Mucosa of rectum (tissue), 2 donors: ENCODE measurements at regions not wholly inside any gene's neighbourhood (a gene's known extent, or its start where the extent isn't known, plus 50 kb on each side); places are given as distances from the start of the nearest gene placed in this dataset.

Source experiments
- H3K27ac ChIP-seq, 2 donors: one replicate each; pipeline ENCODE4 v1.7.0; 2013; ENCODE audit warnings: inconsistent platforms in 2 of 2, low read depth in 2 of 2, low read length in 2 of 2
- H3K27me3 ChIP-seq, 2 donors: one replicate each; pipeline ENCODE4 v1.7.0; 2013; ENCODE audit warnings: low read length in 2 of 2; ENCODE audit not compliant: control insufficient read depth in 2 of 2, insufficient read depth in 2 of 2
- H3K36me3 ChIP-seq, 2 donors: one replicate each; pipeline ENCODE4 v1.7.0; 2013; ENCODE audit warnings: low read length in 2 of 2; ENCODE audit not compliant: control insufficient read depth in 2 of 2, insufficient read depth in 2 of 2
- H3K4me1 ChIP-seq, 2 donors: one replicate each; pipeline ENCODE4 v1.7.0; 2013; ENCODE audit warnings: low read length in 2 of 2, mild to moderate bottlenecking in 1 of 2; ENCODE audit not compliant: control insufficient read depth in 2 of 2, insufficient read depth in 2 of 2
- H3K4me3 ChIP-seq, 2 donors: one replicate each; pipeline ENCODE4 v1.7.0; 2013; ENCODE audit warnings: low read length in 2 of 2
- H3K9ac ChIP-seq, 2 donors: one replicate each; pipeline ENCODE4 v1.7.0; 2013; ENCODE audit warnings: low read length in 2 of 2, low read depth in 1 of 2, mild to moderate bottlenecking in 1 of 2
- H3K9me3 ChIP-seq, 2 donors: one replicate each; pipeline ENCODE4 v1.7.0; 2013; ENCODE audit warnings: low read length in 2 of 2; ENCODE audit not compliant: control insufficient read depth in 2 of 2
- donor health status: healthy.
- donor health status: Normal muscosa, but diverticular disease.

DNA sequence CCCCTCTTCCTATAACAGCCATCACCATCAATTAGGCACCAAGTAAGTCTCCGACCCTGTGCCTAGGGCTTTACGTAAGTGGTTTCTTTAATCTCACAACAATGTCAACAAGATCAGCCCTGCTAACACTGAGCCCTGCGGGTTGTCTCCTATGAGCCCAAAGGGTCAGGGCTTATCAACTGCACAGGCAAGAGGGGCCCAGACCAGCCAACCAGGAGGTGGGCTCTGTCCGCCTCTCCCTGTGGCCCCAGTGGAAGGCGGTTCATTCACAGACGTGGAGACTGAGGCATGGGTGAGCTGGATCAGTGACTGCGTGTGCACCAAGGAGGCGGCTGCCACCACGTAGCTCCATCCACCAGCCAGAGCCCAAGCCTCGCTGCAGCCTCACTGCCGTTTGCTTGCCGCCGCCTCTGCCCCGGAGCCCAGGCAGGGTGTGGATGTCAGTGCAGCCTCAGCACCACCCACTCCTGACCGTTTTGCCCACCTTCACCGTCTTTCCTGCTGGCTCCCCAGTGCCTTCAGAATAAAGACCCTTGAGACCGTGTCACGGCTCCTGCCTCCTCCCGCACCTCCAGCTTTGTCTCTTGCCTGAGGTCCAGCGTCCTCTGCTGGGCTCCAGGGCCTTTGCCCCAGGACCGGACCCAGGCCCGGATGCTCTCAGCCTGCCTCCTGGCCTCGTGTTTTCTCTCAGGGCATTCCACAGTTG is 78.7 kb downstream of the DLL1 start:
- Histone ChIP-seq H3K27ac (no peak overlapping the region), H3K27me3 (no peaks in the 10 kb centered on the region), H3K9ac (no peak overlapping the region), H3K4me1 (no peaks in the 10 kb centered on the region), H3K36me3 (no peaks in the 10 kb centered on the region), H3K9me3 (no peaks in the 10 kb centered on the region), H3K4me3 (no peak overlapping the region)

DNA sequence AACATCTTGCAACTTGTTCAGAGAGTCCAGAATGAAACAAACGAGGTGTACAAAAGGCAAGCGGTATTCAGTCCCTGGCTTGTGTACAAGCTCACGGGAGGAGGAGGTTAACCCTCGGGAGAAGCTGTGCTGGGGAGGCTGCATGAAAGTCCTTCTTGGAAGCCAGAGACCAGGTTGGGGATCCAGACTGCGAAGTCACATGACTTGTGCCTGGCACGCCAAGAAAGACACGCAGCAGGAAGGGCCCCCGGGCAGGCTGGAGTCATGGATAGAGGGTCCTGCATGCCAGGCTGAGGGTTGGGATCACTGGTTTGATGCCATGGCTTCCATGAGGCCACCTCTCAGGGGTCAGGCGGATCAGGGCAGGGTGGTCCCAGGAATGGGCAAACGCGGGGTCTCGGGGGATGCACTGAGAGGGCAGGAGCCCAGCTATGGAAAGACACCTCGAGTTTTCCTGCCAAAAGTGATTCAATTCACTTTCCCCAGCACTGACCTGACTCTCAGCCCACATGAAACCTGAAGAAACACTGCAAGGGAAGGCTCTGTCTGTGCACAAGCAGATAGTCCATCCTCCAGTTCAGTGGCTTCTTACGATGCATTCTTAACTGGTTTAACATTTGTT is 79.4 kb downstream of the DLL1 start:
- Histone ChIP-seq H3K9me3 (no peaks in the 10 kb centered on the region), H3K27ac (no peak overlapping the region), H3K4me3 (no peak overlapping the region), H3K27me3 (no peaks in the 10 kb centered on the region), H3K36me3 (no peaks in the 10 kb centered on the region), H3K4me1 (no peaks in the 10 kb centered on the region), H3K9ac (no peak overlapping the region)

DNA sequence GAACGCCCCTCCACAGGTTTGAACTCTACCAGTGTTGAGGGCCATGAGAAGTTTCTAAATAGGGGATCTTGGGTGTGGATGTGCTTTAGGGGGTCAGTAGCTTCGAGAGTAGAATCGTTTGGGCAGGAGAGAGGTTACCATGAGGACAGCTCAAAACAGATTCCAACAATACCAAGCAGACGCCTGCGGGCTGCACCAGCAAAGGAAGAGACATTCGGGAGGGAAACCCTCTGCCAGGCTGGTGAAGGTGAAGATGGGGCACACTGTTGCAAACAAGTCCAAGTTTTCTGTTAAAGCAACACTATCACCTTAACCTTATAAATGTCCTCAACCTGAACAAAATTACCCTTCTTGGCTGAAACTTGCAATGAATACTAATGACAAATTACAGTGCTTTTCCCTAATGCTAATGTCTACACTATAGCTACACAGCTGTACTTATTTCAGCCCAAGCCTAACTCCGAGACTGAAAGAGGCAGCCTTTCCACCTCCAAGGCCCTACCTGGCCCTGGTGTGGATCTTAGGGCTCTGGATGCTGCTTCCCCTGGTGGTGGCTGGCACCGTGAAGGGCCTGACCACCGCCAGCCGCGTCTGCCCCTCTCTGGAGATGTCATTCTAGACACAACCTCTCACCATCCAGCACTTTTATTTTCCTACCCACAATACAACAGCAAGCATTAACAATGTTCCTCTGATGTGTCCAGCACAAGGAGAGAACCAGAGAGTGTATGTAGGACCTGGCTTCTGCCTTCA is 80.1 kb downstream of the DLL1 start:
- no peaks in the 10 kb centered on the region for H3K9me3 ChIP-seq

DNA sequence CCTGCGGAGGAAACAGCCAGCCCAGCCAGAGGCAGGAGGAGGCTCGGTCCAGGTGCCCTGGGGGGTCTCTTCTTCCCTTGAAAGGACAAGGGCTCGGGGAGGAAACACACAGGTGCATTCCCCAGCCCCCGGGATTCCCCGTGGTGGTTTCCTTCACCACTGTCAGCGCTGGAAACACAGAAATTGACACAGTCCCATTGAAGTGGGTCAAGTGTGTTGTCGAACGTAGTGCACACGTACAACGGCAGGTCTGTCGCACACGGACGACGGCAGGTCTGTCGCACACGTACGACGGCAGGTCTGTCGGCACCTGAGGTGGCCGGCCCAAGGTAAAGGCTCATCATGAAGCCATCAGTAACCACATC is 80.9 kb downstream of the DLL1 start:
- Histone ChIP-seq H3K36me3 (no peaks in the 10 kb centered on the region), H3K4me3 (no peak overlapping the region), H3K27me3 (no peaks in the 10 kb centered on the region), H3K4me1 (no peaks in the 10 kb centered on the region), H3K9me3 (no peaks in the 10 kb centered on the region), H3K9ac (no peak overlapping the region), H3K27ac (no peak overlapping the region)

More for the DNA sequence above, 80.1 kb downstream of the DLL1 start:
- Histone ChIP-seq H3K9ac (no peak overlapping the region), H3K4me1 (no peaks in the 10 kb centered on the region), H3K4me3 (no peak overlapping the region), H3K27me3 (no peaks in the 10 kb centered on the region), H3K27ac (no peak overlapping the region), H3K36me3 (no peaks in the 10 kb centered on the region)

DNA sequence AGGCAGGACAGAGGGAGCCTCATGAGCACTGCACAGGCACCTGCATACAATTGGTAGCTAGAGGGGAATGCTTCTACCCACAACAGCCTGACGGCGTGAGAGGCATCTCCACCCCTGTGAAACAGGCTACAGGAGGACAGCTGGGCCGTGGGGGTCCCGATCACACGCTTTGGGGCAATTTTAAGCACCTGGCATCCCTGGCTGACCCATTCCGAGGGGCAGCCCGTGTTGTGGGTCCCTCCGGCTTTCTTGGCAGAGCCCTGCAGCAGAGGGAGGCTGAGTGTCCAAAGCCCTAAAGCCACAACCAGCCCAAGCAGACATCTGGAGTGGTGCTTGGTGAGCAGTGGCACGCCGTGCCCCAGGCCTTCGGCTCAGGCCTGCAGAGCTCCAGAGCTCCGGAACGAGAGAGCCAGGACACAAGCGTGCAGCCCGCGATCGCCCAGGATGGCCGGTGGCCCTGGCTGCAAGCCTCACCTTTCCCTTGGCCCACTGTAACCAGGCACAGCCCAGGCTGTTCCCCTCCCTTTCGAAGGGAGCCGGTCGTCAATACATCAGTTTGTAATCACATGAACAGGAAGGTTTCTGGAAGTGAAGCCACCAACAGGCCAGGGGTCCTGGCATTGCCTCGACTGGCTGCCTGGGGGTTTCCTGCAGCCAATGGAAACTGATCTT is 81.4 kb downstream of the DLL1 start:
- Histone ChIP-seq H3K4me3 (no peak overlapping the region), H3K9ac (no peak overlapping the region), H3K9me3 (no peaks in the 10 kb centered on the region), H3K36me3 (no peaks in the 10 kb centered on the region), H3K27ac (no peak overlapping the region), H3K27me3 (no peaks in the 10 kb centered on the region), H3K4me1 (no peaks in the 10 kb centered on the region)

DNA sequence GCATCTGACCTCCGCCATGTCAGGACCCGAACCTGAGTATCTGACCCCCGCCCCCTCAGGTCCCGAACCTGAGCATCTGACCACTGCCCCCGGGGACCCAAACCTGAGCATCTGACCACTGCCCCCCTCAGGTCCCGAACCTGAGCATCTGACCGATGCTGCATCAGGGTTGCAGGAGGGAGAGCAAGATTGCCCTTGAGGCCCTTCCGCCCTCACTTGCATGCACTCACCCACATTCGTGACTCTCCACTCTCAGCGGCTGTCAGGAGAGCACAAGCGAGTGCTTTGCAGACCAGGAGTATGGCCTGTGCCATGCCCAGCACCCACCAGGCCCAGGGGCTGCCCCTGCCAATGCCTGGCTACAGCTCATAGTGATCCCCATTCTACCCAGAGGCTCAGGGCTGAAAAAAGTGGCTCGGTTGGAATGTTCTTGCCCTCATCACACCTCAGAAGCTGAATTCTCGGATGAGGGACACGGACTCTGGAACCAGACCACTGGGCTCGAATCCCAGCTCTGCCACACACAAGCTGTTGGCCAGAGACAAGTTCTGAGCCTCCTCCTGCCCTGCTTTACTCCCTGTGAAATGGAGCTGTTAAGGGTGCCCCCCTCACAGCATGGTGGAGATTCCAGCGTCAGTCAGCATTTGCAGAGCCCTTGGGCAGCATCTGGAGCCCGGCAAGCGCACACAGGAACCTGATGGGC is 82.1 kb downstream of the DLL1 start:
- no peaks in the 10 kb centered on the region for H3K27me3 ChIP-seq
- H3K4me3 ChIP-seq = no peak overlapping the region
- no peaks in the 10 kb centered on the region for H3K36me3 ChIP-seq
- H3K27ac ChIP-seq = no peak overlapping the region
- no peak overlapping the region for H3K9ac ChIP-seq
- H3K4me1 ChIP-seq = no peaks in the 10 kb centered on the region
- H3K9me3 ChIP-seq = no peaks in the 10 kb centered on the region

DNA sequence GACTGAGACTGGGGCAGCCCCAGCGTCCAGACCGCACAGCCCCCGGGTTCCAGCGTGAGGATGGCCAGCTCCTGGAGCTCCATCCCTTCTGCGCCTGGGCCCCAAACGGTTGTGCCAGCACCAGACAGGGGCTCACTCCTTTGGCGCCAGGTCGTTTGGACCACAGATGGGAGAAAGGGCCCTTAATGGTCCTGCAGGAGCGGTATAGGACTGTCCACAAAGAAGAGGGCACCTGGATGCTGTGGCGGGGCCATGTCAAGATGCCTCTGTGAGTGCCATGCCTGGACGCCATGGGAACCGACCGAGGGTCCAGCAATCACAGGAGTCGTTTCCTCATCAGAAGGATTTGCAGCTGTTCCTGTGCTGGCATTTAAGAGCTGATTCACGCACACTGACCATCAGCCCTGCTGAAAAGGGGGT is 82.7 kb downstream of the DLL1 start:
- H3K4me3 ChIP-seq = no peak overlapping the region
- H3K36me3 ChIP-seq = no peaks in the 10 kb centered on the region
- no peaks in the 10 kb centered on the region for H3K4me1 ChIP-seq
- no peak overlapping the region for H3K27ac ChIP-seq
- H3K9me3 ChIP-seq = no peaks in the 10 kb centered on the region
- no peak overlapping the region for H3K9ac ChIP-seq
- H3K27me3 ChIP-seq = no peaks in the 10 kb centered on the region

DNA sequence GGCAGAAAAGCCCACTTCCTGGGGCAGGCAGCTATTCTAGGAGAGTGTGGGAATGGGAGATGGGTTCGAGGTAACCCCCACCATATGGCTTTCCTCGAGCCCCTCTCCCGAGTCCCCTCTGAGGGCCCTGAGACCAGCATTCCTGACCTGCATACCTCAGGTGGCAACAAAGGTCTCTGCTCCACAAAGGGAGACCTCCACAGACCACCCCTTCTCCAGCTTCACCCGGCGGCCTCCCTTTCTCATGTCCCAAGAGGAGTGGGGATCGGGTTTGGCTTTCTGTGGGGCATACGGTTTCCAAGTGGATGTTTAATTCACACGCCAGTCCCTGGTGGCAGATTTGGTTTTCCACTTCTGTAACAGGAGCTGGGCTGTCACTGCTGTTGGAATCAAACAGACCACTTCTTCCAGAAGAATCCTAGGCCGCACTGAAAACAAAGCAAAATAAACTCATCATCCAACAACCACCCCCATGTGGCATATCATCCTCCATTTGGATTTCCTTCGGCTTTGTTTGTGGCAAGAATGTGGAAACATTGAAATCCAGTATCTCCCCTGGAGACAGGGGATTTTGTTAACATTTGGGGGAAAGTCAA is 83.2 kb downstream of the DLL1 start:
- no peaks in the 10 kb centered on the region for H3K36me3 ChIP-seq
- no peak overlapping the region for H3K27ac ChIP-seq
- no peaks in the 10 kb centered on the region for H3K9me3 ChIP-seq
- H3K4me1 ChIP-seq = no peaks in the 10 kb centered on the region
- no peak overlapping the region for H3K4me3 ChIP-seq
- H3K27me3 ChIP-seq = no peaks in the 10 kb centered on the region
- no peak overlapping the region for H3K9ac ChIP-seq

DNA sequence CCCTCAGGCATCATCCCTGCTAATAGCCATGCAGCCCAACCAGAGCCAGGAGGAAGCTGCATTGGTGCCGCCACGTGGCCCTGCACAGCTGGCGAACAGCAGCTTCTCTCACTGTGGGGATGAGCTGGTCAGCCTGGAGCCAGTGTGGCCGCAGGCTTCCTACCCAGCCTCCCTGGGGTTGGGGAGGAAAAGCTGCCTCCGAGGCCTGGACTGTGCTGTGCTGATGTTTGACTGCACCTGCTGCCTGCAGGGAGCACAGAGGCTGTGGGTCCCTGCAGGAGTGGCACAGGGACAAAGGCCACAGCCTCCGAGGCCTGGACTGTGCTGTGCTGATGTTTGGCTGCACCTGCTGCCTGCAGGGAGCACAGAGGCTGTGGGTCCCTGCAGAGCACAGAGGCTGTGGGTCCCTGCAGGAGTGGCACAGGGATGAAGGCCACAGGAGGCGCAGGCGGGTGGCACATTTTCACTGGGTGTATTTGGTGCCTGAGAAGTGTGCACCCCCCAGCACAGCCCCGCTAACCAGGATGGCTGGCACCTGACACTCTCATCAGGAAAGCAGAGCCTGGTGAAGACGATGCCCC is 83.9 kb downstream of the DLL1 start:
- H3K27ac ChIP-seq = no peak overlapping the region
- no peak overlapping the region for H3K9ac ChIP-seq
- H3K4me1 ChIP-seq = no peaks in the 10 kb centered on the region
- H3K27me3 ChIP-seq = no peaks in the 10 kb centered on the region
- no peak overlapping the region for H3K4me3 ChIP-seq
- H3K9me3 ChIP-seq = no peaks in the 10 kb centered on the region
- no peaks in the 10 kb centered on the region for H3K36me3 ChIP-seq
